HCT116 (cell line): ENCODE measurements at regions not wholly inside any gene's neighbourhood (a gene's known extent, or its start where the extent isn't known, plus 50 kb on each side); places are given as distances from the start of the nearest gene placed in this dataset.

Experiments
- ATAC-seq: fragments of 200-7000 bp; cut with Tn5 transposase; 2 replicates; pipeline ENCODE4 v1.9.1; 2020; ENCODE audit warnings: mild to moderate bottlenecking, moderate library complexity
- BruUV-seq: library from RNA; stranded (reverse); fragments of 400-500 nt; replicated peaks from 2 replicates; lab custom pipeline; 2021; lab: Mats Ljungman, UMichigan
- CTCF ChIA-PET: fragments of 300-600 bp; sonication (Branson Sonifier 250); formaldehyde crosslinking; loops from one replicate; lab custom pipeline; 2021; ENCODE audit warnings: antibody characterized with exemption; lab: Charles Lee
- POLR2A ChIA-PET: fragments of 300-600, 350-600 bp; sonication (Branson Sonifier 250); formaldehyde crosslinking; loops from one replicate; lab custom pipeline; 2021; ENCODE audit warnings: antibody characterized with exemption; lab: Charles Lee
- RAD21 ChIA-PET, 2 experiments: fragments of 300-600 bp; sonication (Branson Sonifier 250); formaldehyde crosslinking; loops; one replicate each; lab custom pipeline; 2023; ENCODE audit warnings: low total read pairs in 2 of 2; ENCODE audit not compliant: uncharacterized antibody in 2 of 2, unreplicated experiment in 2 of 2, low non-redundant PET in 1 of 2; lab: Charles Lee
- DNase-seq: peaks from one replicate; pipeline ENCODE4 v3.0.0-alpha.2; 2010; ENCODE audit warnings: low read depth, low spot score
- H2AFZ ChIP-seq: fragments of 200-600 bp; shearing (Covaris generic), sonication (generic); 2 replicates; pipeline ENCODE4 v1.6.1; 2017; ENCODE audit warnings: low read depth, mixed run types, mixed read lengths, antibody characterized with exemption, low read length; ENCODE audit not compliant: poor library complexity, severe bottlenecking
- H3K27ac ChIP-seq: 2 replicates; pipeline ENCODE4 v1.5.1; 2012; ENCODE audit warnings: low read depth, low read length
- H3K27me3 ChIP-seq: fragments of 200-600 bp; sonication (generic); 2 replicates; pipeline ENCODE4 v1.6.1; 2016; ENCODE audit warnings: mixed run types, low read length, mixed read lengths; ENCODE audit not compliant: insufficient read depth
- H3K36me3 ChIP-seq, 2 experiments: fragments of 200-500 bp in 1 of 2; fragments of 200-600 bp in 1 of 2; sonication (Bioruptor generic) in 1 of 2; sonication (generic) in 1 of 2; 2 replicates each; pipeline versions ENCODE4 v1.5.1 to v1.6.1; 2014 to 2016; ENCODE audit warnings: low read length in 2 of 2, inconsistent platforms in 1 of 2, mixed read lengths in 1 of 2, mixed run types in 1 of 2; ENCODE audit not compliant: insufficient read depth in 2 of 2, control insufficient read depth in 1 of 2
- H3K4me1 ChIP-seq, 2 experiments: fragments of 200-600 bp in 1 of 2; sonication (generic) in 1 of 2; 2 replicates each; pipeline versions ENCODE4 v1.5.1 to v1.6.1; 2012 to 2017; ENCODE audit warnings: low read length in 2 of 2, inconsistent platforms in 1 of 2, mild to moderate bottlenecking in 1 of 2, mixed read lengths in 1 of 2, mixed run types in 1 of 2, moderate library complexity in 1 of 2; ENCODE audit not compliant: insufficient read depth in 2 of 2, control insufficient read depth in 1 of 2
- H3K4me2 ChIP-seq: fragments of 200-600 bp; sonication (generic); 2 replicates; pipeline ENCODE4 v1.6.1; 2017; ENCODE audit warnings: mixed run types, low read length, mixed read lengths
- H3K4me3 ChIP-seq, 2 experiments: fragments of 200-600 bp in 1 of 2; sonication (generic) in 1 of 2; replicated peaks in 1 of 2; 2 replicates each; pipeline ENCODE4 v1.5.1; 2011 to 2016; ENCODE audit warnings: low read length in 2 of 2, control low read depth in 1 of 2, low read depth in 1 of 2, mild to moderate bottlenecking in 1 of 2, mixed read lengths in 1 of 2, mixed run types in 1 of 2
- H3K79me2 ChIP-seq: fragments of 200-600 bp; sonication (generic); 2 replicates; pipeline ENCODE4 v1.6.1; 2017; ENCODE audit warnings: mild to moderate bottlenecking, mixed run types, low read length, moderate library complexity, mixed read lengths; ENCODE audit not compliant: insufficient read depth
- H3K9ac ChIP-seq: fragments of 200-600 bp; sonication (generic); 2 replicates; pipeline ENCODE4 v1.6.1; 2016; ENCODE audit warnings: low read length, mixed read lengths
- H3K9me2 ChIP-seq: fragments of 200-600 bp; sonication (generic), shearing (Covaris generic); 2 replicates; pipeline ENCODE4 v1.6.1; 2017; ENCODE audit warnings: mixed run types, mild to moderate bottlenecking, moderate library complexity; ENCODE audit not compliant: insufficient read depth
- H3K9me3 ChIP-seq, 2 experiments: fragments of 200-500 bp in 1 of 2; fragments of 200-600 bp in 1 of 2; sonication (Bioruptor generic) in 1 of 2; sonication (generic) in 1 of 2; 2 replicates each; pipeline ENCODE4 v1.6.1; 2014 to 2017; ENCODE audit warnings: low read length in 2 of 2, mixed read lengths in 2 of 2, inconsistent platforms in 1 of 2, low read depth in 1 of 2, mild to moderate bottlenecking in 1 of 2, mixed run types in 1 of 2, moderate library complexity in 1 of 2; ENCODE audit not compliant: control insufficient read depth in 1 of 2, insufficient read depth in 1 of 2
- H4K20me1 ChIP-seq: fragments of 200-600 bp; sonication (generic), shearing (Covaris generic); 2 replicates; pipeline ENCODE4 v1.6.1; 2017; ENCODE audit warnings: mixed run types, mild to moderate bottlenecking, moderate library complexity; ENCODE audit not compliant: insufficient read depth
- CBX3 ChIP-seq: IDR thresholded peaks from 2 replicates; pipeline ENCODE4 v1.6.1; 2012; ENCODE audit warnings: low read depth
- CEBPB ChIP-seq: IDR thresholded peaks from 2 replicates; pipeline ENCODE4 v1.6.1; 2012; ENCODE audit warnings: low read depth
- EGR1 ChIP-seq: IDR thresholded peaks from 2 replicates; pipeline ENCODE4 v1.6.1; 2012; ENCODE audit warnings: low read depth
- ELF1 ChIP-seq: IDR thresholded peaks from 2 replicates; pipeline ENCODE4 v1.6.1; 2012; ENCODE audit warnings: low read depth, borderline replicate concordance
- EZH2 ChIP-seq: fragments of 200-600 bp; sonication (generic); IDR thresholded peaks from 2 replicates; pipeline ENCODE4 v1.6.1; 2017; ENCODE audit warnings: antibody characterized with exemption, mixed run types
- EZH2phosphoT487 ChIP-seq: fragments of 200-600 bp; IDR thresholded peaks from 2 replicates; pipeline ENCODE4 v1.6.1; 2018; ENCODE audit warnings: antibody characterized with exemption, borderline replicate concordance
- FOSL1 ChIP-seq: IDR thresholded peaks from 2 replicates; pipeline ENCODE4 v1.6.1; 2012; ENCODE audit warnings: low read depth
- JUND ChIP-seq: IDR thresholded peaks from 2 replicates; pipeline ENCODE4 v1.6.1; 2012
- MAX ChIP-seq: IDR thresholded peaks from 2 replicates; pipeline ENCODE4 v1.6.1; 2012
- POLR2A ChIP-seq: IDR thresholded peaks from 2 replicates; pipeline ENCODE4 v1.7.0; 2011; ENCODE audit warnings: borderline replicate concordance; ENCODE audit not compliant: insufficient read depth, insufficient read length; ENCODE audit errors: extremely low read depth
- REST ChIP-seq: IDR thresholded peaks from 2 replicates; pipeline ENCODE4 v1.6.1; 2012; ENCODE audit warnings: low read depth
- SIN3A ChIP-seq: IDR thresholded peaks from 2 replicates; pipeline ENCODE4 v1.6.1; 2012; ENCODE audit warnings: low read depth
- SP1 ChIP-seq: IDR thresholded peaks from 2 replicates; pipeline ENCODE4 v1.6.1; 2012; ENCODE audit warnings: low read depth
- SRF ChIP-seq: IDR thresholded peaks from 2 replicates; pipeline ENCODE4 v1.6.1; 2012; ENCODE audit warnings: low read depth
- YY1 ChIP-seq: IDR thresholded peaks from 2 replicates; pipeline ENCODE4 v1.6.1; 2011; ENCODE audit warnings: low read length, low read depth, moderate library complexity, mild to moderate bottlenecking; ENCODE audit not compliant: insufficient replicate concordance; ENCODE audit errors: extremely low read depth
- ZBTB33 ChIP-seq: IDR thresholded peaks from 2 replicates; pipeline ENCODE4 v1.6.1; 2011; ENCODE audit warnings: mild to moderate bottlenecking, low read length, moderate library complexity; ENCODE audit not compliant: insufficient replicate concordance; ENCODE audit errors: extremely low read depth
- ZFX ChIP-seq: fragments of 450-650 bp; IDR thresholded peaks from 2 replicates; pipeline ENCODE4 v1.6.1; 2017
- ZNF274 ChIP-seq: fragments of 200-500 bp; sonication (Bioruptor generic); IDR thresholded peaks from 2 replicates; pipeline ENCODE4 v1.6.1; 2014; ENCODE audit warnings: mild to moderate bottlenecking, low read depth, low read length, inconsistent platforms
- intact Hi-C: fragments of 100-400 bp; cut with micrococcal nuclease; formaldehyde crosslinking; loops from 2 replicates; pipeline ENCODE4 v1.10.0; 2022

- H4K20me1 ChIP-seq, result no peaks in the 10 kb centered on the region
- TF ChIP-seq YY1 (no peak), SIN3A (no peak), FOSL1 (no peak), ELF1 (no peak), SP1 (no peak), MAX (no peak), EZH2 (no peak), EGR1 (no peak), CBX3 (no peak), POLR2A (no peak), ZNF274 (no peak), ZFX (no peak)
- H3K4me1 ChIP-seq, result no peaks in the 10 kb centered on the region
- H3K27ac ChIP-seq, result no peak overlapping the region
- DNase-seq, result no peak
- no peak overlapping the region for H2AFZ ChIP-seq
- H3K9me3 ChIP-seq, result no peaks in the 10 kb centered on the region
- no peaks in the 10 kb centered on the region for H3K79me2 ChIP-seq
- no TSS peak for BruUV-seq
- POLR2A ChIA-PET, result no interaction called here
- H3K36me3 ChIP-seq, result no peaks in the 10 kb centered on the region
- RAD21 ChIA-PET, result no interaction called here
- H3K9me2 ChIP-seq, result no peaks in the 10 kb centered on the region
- no peak overlapping the region for H3K4me2 ChIP-seq
- no peak overlapping the region for H3K9ac ChIP-seq
- no peak overlapping the region for H3K4me3 ChIP-seq
- ATAC-seq, result no peak
- CTCF ChIA-PET, result no interaction called here
- H3K27me3 ChIP-seq, result no peaks in the 10 kb centered on the region
- intact Hi-C loops, result no loop called here
These were observed 243.9 kb upstream of the GULP1 start for GRCh38 chr2:188047735-188048134.

GRCh38 chr2:188050726-188051125, 240.9 kb upstream of the GULP1 start:
- Histone ChIP-seq H3K9me2 (no peaks in the 10 kb centered on the region), H3K9ac (no peak overlapping the region), H3K36me3 (no peaks in the 10 kb centered on the region), H3K4me2 (no peak overlapping the region), H3K4me1 (no peaks in the 10 kb centered on the region), H3K9me3 (no peaks in the 10 kb centered on the region), H3K27ac (no peak overlapping the region), H2AFZ (no peak overlapping the region), H4K20me1 (no peaks in the 10 kb centered on the region), H3K4me3 (no peak overlapping the region), H3K79me2 (no peaks in the 10 kb centered on the region), H3K27me3 (no peaks in the 10 kb centered on the region)
- intact Hi-C loops, result no loop called here
- DNase-seq (no peak), ATAC-seq (no peak)
- BruUV-seq, result no TSS peak
- POLR2A ChIA-PET, result no interaction called here
- CTCF ChIA-PET, result no interaction called here
- RAD21 ChIA-PET, result no interaction called here
- no peak for TF ChIP-seq REST
- no peak for TF ChIP-seq SRF
- no peak for TF ChIP-seq FOSL1
- no peak for TF ChIP-seq ZNF274
- TF ChIP-seq EZH2phosphoT487, result no peak
- no peak for TF ChIP-seq EZH2
- TF ChIP-seq ZFX, result no peak
- no peak for TF ChIP-seq ELF1
- TF ChIP-seq JUND, result no peak
- TF ChIP-seq EGR1, result no peak
- no peak for TF ChIP-seq POLR2A
- no peak for TF ChIP-seq CEBPB
- no peak for TF ChIP-seq CBX3
- TF ChIP-seq SP1, result no peak
- TF ChIP-seq ZBTB33, result no peak
- TF ChIP-seq SIN3A, result no peak
